Stimulated activated CD8-positive, alpha-beta memory T cell treated with anti-CD3 and anti-CD28 coated beads, Interleukin-4, amount 100 ng/mL, for 4 hours (primary cell): ENCODE measurements at regions not wholly inside any gene's neighbourhood (a gene's known extent, or its start where the extent isn't known, plus 50 kb on each side); places are given as distances from the start of the nearest gene placed in this dataset.

Source experiments
- DNase-seq, 2 donors: peaks; one replicate each; pipeline ENCODE4 v3.0.0-alpha.2; 2020; ENCODE audit warnings: low read depth in 2 of 2, low spot score in 1 of 2

DNA sequence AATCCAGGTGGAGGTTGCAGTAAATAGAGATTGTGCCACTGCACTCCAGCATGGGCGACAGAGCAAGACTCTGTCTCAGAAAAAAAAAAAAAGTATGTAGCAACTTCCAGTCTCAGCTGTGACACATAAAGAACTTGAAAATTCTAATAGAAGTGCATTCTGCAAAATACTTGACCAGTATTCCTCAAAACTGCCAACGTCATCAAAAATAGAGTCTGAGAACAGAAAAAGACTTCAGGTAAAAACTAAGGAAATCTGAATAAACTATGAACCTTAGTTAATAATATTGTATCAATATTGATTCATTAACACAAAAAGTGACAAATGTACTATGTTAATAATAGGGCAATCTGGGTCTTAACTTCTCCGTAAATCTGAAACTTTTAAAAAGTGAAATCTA is 76.7 kb upstream of the WDR75 start:
- DNase-seq = no peak

DNA sequence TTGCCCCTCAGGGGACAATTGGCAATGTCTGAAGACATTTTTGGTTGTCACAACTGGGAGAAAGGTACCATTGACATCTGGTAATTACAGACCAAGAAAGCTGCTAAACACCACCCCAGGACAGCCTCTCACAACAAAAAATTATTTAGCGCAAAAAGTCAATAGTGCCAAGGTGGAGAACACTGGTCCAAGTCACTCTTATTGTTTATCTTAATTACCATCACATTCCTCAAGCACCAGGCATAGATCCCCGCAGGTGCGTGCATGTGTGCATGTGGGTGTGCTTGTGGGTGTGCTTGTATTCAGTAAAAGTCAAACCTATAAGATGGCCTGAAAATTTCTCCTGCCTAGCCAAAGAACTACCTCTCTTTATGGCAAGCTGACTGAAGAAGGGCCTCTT is 74.9 kb upstream of the WDR75 start:
- no peak for DNase-seq

DNA sequence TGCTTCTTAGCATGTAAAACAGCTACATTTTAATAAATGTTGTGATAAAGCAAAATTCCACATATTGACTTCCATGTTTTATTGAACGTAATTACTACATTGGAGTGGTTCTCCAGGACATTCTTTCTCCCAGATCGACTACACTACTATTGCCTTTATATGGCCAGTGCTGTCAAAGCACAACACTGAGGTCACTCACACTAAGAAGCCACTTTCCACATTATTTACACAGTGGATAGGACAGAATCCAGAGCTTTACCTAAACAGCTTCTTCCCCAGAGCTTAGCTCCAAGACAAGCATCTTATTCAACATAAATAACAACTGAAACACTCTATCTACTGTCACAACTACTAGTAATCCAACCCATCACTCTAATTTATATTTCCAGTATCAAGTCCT is 73.9 kb upstream of the WDR75 start:
- no peak for DNase-seq

DNA sequence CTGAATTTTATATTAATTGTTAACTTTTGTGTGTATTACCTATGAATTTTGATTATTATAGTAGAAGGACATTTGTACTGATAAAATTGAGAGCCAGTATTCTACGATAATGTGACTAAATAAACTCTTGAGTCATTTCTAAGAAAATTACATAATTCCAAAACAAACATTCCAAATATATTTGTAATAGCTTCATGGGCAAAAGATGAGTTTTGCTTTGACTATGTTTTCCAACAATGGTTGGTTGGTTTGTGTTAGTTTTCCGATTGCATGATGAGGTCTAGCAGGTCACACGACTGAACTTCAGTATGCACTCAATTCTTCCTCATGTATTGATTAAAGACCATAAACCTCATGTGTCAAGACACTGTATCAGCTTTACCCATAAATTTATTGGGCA is 71.7 kb upstream of the WDR75 start:
- no peak for DNase-seq

- no peak for DNase-seq
Measured at GRCh38 chr2:189370719-189371118, 70.6 kb upstream of the WDR75 start.

DNA sequence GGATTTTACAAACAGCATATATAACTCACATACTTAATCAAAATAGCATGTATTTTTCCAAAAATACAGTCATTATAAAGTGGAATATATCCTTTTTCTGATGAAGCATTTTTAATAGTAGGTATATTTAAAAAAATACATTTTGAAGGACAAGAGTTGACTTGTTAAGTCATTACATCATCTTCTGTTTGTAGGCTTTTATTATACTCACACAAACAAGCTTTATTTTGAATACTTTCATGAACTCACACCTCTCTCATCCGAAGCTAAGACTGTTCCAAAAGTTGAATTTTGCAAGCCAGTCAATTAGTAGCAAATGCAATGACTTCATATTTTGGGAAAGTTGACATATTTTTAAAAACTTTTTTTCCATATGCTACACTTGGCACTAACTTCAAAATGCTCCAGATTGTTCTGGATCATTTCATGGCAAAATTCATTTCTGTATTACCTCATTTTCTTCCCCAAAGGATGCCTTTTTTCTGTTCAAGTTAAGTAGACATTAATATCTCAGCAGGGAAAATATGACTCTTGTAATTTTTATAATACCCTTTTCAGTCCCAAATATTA is 68.5 kb upstream of the WDR75 start:
- no peak for DNase-seq

DNA sequence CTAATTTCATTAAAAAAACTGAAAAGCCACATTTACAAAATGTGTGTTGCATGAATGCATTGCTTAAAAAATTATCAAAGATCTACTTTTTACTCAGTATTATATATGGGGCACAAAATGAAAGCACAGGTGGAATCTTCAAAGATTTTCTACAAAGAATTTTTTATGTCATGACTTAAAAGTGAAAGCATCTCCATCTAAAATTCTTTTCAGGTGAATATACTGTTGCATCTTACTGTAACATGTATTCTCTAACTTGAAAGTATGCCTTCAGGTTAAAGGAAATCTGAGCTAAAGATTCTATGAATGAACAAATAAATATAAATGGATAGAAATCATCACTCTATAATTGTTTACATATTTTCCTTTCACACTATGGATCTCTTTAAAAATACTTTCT is 66.8 kb upstream of the WDR75 start:
- DNase-seq = no peak

- DNase-seq = no peak
Measured at GRCh38 chr2:189375842-189376241, 65.4 kb upstream of the WDR75 start.

DNA sequence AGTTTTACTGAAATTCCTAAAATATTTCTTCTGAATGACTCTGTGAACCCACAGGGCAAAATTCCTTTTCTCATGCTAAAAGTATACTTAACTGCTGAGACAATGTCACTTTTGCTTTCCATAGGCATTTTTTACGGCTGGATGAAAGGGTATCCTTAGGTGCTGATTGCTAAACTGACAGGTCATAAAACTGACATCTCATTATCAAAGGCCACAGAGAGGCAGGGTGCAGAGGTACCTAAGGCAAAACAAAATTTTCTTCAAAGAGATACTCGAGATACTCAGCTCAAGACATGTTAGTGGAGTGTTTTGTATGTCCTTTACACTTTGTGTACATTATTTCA is 62.0 kb upstream of the WDR75 start:
- no peak for DNase-seq

GRCh38 chr2:189379731-189380261 is 61.5 kb upstream of the WDR75 start:
- DNase-seq = no peak

DNA sequence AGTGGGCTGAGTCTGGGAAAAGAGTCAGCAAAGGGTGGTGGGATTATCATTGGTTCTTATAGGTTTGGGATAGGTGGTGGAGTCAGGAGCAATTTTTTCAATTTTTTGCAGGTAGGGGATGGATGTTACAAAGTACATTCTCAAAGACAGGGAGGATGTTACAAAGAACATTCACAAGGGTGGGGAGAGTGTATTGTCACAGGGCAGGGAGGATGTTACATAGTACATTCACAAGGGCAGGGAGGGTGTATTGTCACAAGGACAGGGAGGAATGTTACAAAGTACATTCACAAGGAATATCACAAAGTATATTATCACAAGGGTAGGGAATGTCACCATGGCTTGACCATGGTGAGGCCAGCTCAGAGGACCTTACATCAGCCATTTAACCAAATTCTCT is 58.6 kb upstream of the WDR75 start:
- no peak for DNase-seq

DNA sequence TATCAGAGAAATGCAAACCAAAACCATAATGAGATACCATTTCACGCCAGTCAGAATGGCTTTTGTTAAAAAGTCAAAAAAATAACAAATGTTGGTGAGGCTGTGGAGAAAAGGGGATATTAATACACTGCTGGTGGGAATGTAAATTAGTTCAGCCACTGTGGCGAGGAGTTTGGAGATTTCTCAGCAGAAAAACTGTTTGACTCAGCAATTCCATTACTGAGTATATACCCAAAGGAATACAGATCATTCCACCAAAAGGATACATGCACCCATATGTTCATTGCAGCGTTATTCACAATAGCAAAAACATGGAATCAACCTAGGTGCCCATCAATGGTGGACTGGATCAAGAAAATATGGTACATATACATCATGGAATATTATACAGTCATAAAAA is 54.5 kb upstream of the WDR75 start:
- no peak for DNase-seq

DNA sequence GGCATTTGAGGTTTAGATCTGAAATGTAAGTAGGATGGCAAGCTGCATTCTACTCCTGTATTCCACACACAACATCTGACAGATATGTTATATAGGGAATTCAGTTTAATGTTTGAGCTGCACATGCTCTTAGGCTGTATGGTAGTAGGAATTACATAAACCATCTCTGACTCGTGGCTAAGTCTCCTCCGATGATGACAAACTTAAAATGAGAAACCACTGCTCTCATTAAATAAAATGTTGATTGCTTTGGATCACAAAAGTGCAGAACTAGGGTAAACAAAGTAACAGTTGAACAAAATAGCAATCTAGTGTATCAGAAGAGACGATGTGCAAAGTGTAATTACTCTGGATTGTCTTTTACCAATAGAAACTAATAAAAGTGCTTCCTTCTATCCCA is 50.1 kb upstream of the WDR75 start:
- no peak for DNase-seq
